ENCODE measurements at regions not wholly inside any gene's neighbourhood (a gene's known extent, or its start where the extent isn't known, plus 50 kb on each side); places are given as distances from the start of the nearest gene placed in this dataset.

GRCh38 chr4:141870152-141870551 lies 233.8 kb downstream of the IL15 start:
- no TSS peak for BruUV-seq (replicated peaks)
- no peak overlapping the region for H2AFZ ChIP-seq (replicated peaks; ENCODE audit: low read length, poor library complexity)
- H2BK15ac ChIP-seq (ENCODE audit: low read depth, low read length): no peak overlapping the region
- H3K23ac ChIP-seq (ENCODE audit: low read depth, low read length): no peak overlapping the region
- no peak overlapping the region for H4K8ac ChIP-seq (ENCODE audit: low read depth in 2 of 2, low read length in 2 of 2)
- H3K36me3 ChIP-seq (ENCODE audit: control insufficient read depth, insufficient read depth, low read length): no peaks in the 10 kb centered on the region
- dilution Hi-C loops (cut with HindIII; ENCODE audit: low sequenced_read_pairs, unreplicated experiment): no loop called here
- H3K18ac ChIP-seq (ENCODE audit: low read depth, low read length): no peak overlapping the region
- H3K9ac ChIP-seq (ENCODE audit: low read depth, low read length): no peak overlapping the region
- no peaks in the 10 kb centered on the region; the same call in 1 of the 2 replicates for H3K9me3 ChIP-seq (ENCODE audit: control insufficient read depth, insufficient read depth, low read length)
- H3K27ac ChIP-seq (ENCODE audit: insufficient read depth, low read length): no peak overlapping the region
- in situ Hi-C loops (cut with MboI; ENCODE audit: low sequenced_read_pairs): no loop called here
- no peak overlapping the region for H3K4me3 ChIP-seq (ENCODE audit: insufficient read depth, low read depth, low read length)
- no peaks in the 10 kb centered on the region for H3K4me1 ChIP-seq (ENCODE audit: control insufficient read depth, insufficient read depth, low read length)
- TF ChIP-seq NFE2L2 (IDR thresholded peaks at IDR 0.05; ENCODE audit: low read depth, low read length) (no peak), RFX5 (IDR thresholded peaks at IDR 0.05; ENCODE audit: low read depth, low read length) (no peak), CHD1 (IDR thresholded peaks at IDR 0.05; ENCODE audit: low read depth, low read length) (no peak), MAZ (IDR thresholded peaks at IDR 0.05; ENCODE audit: borderline replicate concordance, low read depth, low read length) (no peak), SMC3 (IDR thresholded peaks at IDR 0.05; ENCODE audit: low read depth, low read length) (no peak)
- TF ChIP-seq, protein P1, sequence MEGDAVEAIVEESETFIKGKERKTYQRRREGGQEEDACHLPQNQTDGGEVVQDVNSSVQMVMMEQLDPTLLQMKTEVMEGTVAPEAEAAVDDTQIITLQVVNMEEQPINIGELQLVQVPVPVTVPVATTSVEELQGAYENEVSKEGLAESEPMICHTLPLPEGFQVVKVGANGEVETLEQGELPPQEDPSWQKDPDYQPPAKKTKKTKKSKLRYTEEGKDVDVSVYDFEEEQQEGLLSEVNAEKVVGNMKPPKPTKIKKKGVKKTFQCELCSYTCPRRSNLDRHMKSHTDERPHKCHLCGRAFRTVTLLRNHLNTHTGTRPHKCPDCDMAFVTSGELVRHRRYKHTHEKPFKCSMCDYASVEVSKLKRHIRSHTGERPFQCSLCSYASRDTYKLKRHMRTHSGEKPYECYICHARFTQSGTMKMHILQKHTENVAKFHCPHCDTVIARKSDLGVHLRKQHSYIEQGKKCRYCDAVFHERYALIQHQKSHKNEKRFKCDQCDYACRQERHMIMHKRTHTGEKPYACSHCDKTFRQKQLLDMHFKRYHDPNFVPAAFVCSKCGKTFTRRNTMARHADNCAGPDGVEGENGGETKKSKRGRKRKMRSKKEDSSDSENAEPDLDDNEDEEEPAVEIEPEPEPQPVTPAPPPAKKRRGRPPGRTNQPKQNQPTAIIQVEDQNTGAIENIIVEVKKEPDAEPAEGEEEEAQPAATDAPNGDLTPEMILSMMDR (conservative IDR thresholded peaks at IDR 0.05; ENCODE audit: low read depth, low read length): no peak
- H3K9me1 ChIP-seq (ENCODE audit: insufficient read depth, low read length): no peaks in the 10 kb centered on the region
- ATAC-seq (ENCODE audit: low read depth): no peak
- no peak overlapping the region for H2BK5ac ChIP-seq (ENCODE audit: low read depth, low read length, poor library complexity, severe bottlenecking)
- H3K4me2 ChIP-seq (ENCODE audit: low read depth, low read length): no peak overlapping the region
- no peak overlapping the region for H2AK5ac ChIP-seq (ENCODE audit: low read depth, low read length)
- H3K4ac ChIP-seq (ENCODE audit: low read depth, low read length): no peak overlapping the region
- H3K27me3 ChIP-seq (ENCODE audit: control insufficient read depth, insufficient read depth, low read length): no peaks in the 10 kb centered on the region
- H3K56ac ChIP-seq (ENCODE audit: extremely low read depth, insufficient read depth, low read length): no peak overlapping the region
- no peaks in the 10 kb centered on the region for H3K79me1 ChIP-seq (ENCODE audit: low read depth in 1 of 2, low read length in 2 of 2)
- DNase-seq: no peak
- no peak overlapping the region for H4K91ac ChIP-seq (ENCODE audit: insufficient read depth, low read depth, low read length)
- no peak overlapping the region for H3K14ac ChIP-seq (replicated peaks; ENCODE audit: low read depth, low read length)
- intact Hi-C loops (cut with micrococcal nuclease): no loop called here
- no peaks in the 10 kb centered on the region for H4K20me1 ChIP-seq (ENCODE audit: insufficient read depth, low read length)
- no peak overlapping the region for H2AK9ac ChIP-seq (replicated peaks; ENCODE audit: low read depth, low read length, poor library complexity)
- H2BK20ac ChIP-seq (ENCODE audit: low read depth, low read length): no peak overlapping the region
- H4K5ac ChIP-seq (ENCODE audit: low read depth, low read length): no peak overlapping the region
- ChIA-PET POLR2A (ENCODE audit: unreplicated experiment) (no interaction called here), CTCF (interaction anchor here (0.6 to 1.1 kb wide), 3 partner anchors 10 to 589 kb away, joined by 3 to 7 read pairs (median 3); no protein-coding TSS in a partner anchor)
- WGBS, 2 experiments (ENCODE audit: extremely low coverage in 2 of 2, insufficient read length in 1 of 2): no CpG with 5 or more reads among the region's 1 CpG
- H2BK120ac ChIP-seq (ENCODE audit: low read depth, low read length): no peak overlapping the region

Data from IMR-90 (cell line).